MCF 10A (cell line): ENCODE measurements at regions not wholly inside any gene's neighbourhood (a gene's known extent, or its start where the extent isn't known, plus 50 kb on each side); places are given as distances from the start of the nearest gene placed in this dataset.

ENCODE experiments used
- BruUV-seq: library from RNA; stranded (reverse); fragments of 400-500 nt; replicated peaks from 2 replicates; lab custom pipeline; 2021; lab: Mats Ljungman, UMichigan
- CTCF ChIA-PET: fragments of 300-600 bp; sonication (Branson Sonifier 250); formaldehyde crosslinking; extraction: SDS; loops from one replicate; lab custom pipeline; 2021; ENCODE audit warnings: antibody characterized with exemption, inconsistent platforms; lab: Yijun Ruan, JAX
- POLR2A ChIA-PET: fragments of 300-600, 350-650 bp; sonication (Branson Sonifier 250); formaldehyde crosslinking; extraction: SDS; loops from one replicate; lab custom pipeline; 2020; ENCODE audit warnings: antibody characterized with exemption, inconsistent platforms; lab: Yijun Ruan, JAX
- DNase-seq: peaks from one replicate; pipeline ENCODE4 v3.0.0-alpha.2; 2018; ENCODE audit not compliant: unreplicated experiment
- H3K27ac Mint-ChIP-seq: one replicate; pipeline ENCODE4 v1.8.0; 2022; ENCODE audit warnings: mild to moderate bottlenecking, low read depth, mixed read lengths; ENCODE audit not compliant: unreplicated experiment
- H3K27me3 Mint-ChIP-seq: one replicate; pipeline ENCODE4 v1.8.0; 2022; ENCODE audit warnings: mixed read lengths; ENCODE audit not compliant: insufficient read depth, unreplicated experiment
- H3K36me3 Mint-ChIP-seq: one replicate; pipeline ENCODE4 v1.8.0; 2022; ENCODE audit warnings: mild to moderate bottlenecking, moderate library complexity, mixed read lengths; ENCODE audit not compliant: insufficient read depth, unreplicated experiment
- H3K4me1 Mint-ChIP-seq: one replicate; pipeline ENCODE4 v1.8.0; 2022; ENCODE audit warnings: mixed read lengths; ENCODE audit not compliant: insufficient read depth, unreplicated experiment
- H3K4me3 Mint-ChIP-seq: one replicate; pipeline ENCODE4 v1.8.0; 2022; ENCODE audit warnings: mild to moderate bottlenecking, moderate library complexity, mixed read lengths; ENCODE audit not compliant: unreplicated experiment
- H3K9me3 Mint-ChIP-seq: one replicate; pipeline ENCODE4 v1.8.0; 2022; ENCODE audit warnings: mixed read lengths; ENCODE audit not compliant: unreplicated experiment
- intact Hi-C: fragments of 100-400 bp; cut with micrococcal nuclease; formaldehyde crosslinking; loops from 2 replicates; pipeline ENCODE4 v1.14.1; 2022
- TF ChIP-seq, protein P1 (sequence below): fragments of 200-600 bp; IDR thresholded peaks from one replicate; pipeline ENCODE4 v1.8.0; 2022; ENCODE audit warnings: antibody characterized with exemption, mild to moderate bottlenecking; ENCODE audit not compliant: unreplicated experiment

GRCh38 chr6:21808551-21809242 is 215.1 kb downstream of the SOX4 start:
- H3K4me1 Mint-ChIP-seq: no peaks in the 10 kb centered on the region
- no peaks in the 10 kb centered on the region for H3K36me3 Mint-ChIP-seq
- no peak overlapping the region for H3K27ac Mint-ChIP-seq
- no peaks in the 10 kb centered on the region for H3K9me3 Mint-ChIP-seq
- H3K4me3 Mint-ChIP-seq: no peak overlapping the region
- H3K27me3 Mint-ChIP-seq: no peaks in the 10 kb centered on the region
- no peak for DNase-seq
- TF ChIP-seq, protein P1, sequence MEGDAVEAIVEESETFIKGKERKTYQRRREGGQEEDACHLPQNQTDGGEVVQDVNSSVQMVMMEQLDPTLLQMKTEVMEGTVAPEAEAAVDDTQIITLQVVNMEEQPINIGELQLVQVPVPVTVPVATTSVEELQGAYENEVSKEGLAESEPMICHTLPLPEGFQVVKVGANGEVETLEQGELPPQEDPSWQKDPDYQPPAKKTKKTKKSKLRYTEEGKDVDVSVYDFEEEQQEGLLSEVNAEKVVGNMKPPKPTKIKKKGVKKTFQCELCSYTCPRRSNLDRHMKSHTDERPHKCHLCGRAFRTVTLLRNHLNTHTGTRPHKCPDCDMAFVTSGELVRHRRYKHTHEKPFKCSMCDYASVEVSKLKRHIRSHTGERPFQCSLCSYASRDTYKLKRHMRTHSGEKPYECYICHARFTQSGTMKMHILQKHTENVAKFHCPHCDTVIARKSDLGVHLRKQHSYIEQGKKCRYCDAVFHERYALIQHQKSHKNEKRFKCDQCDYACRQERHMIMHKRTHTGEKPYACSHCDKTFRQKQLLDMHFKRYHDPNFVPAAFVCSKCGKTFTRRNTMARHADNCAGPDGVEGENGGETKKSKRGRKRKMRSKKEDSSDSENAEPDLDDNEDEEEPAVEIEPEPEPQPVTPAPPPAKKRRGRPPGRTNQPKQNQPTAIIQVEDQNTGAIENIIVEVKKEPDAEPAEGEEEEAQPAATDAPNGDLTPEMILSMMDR: no peak
- CTCF ChIA-PET: interaction anchor here (0.6 kb wide), 1 partner anchor 159 kb away, joined by 3 read pairs; no protein-coding TSS in a partner anchor
- BruUV-seq: no TSS peak
- intact Hi-C loops: no loop called here
- POLR2A ChIA-PET: interaction anchor here (0.7 to 0.9 kb wide), 2 partner anchors 9 to 1695 kb away, joined by 3 to 4 read pairs; no protein-coding TSS in a partner anchor

- TF ChIP-seq, protein P1: no peak
- DNase-seq: no peak
- H3K27ac Mint-ChIP-seq: no peak overlapping the region
- H3K36me3 Mint-ChIP-seq: no peaks in the 10 kb centered on the region
- ChIA-PET CTCF (no interaction called here), POLR2A (no interaction called here)
- no peaks in the 10 kb centered on the region for H3K4me1 Mint-ChIP-seq
- intact Hi-C loops: no loop called here
- BruUV-seq: no TSS peak
- no peaks in the 10 kb centered on the region for H3K27me3 Mint-ChIP-seq
- no peak overlapping the region for H3K4me3 Mint-ChIP-seq
- no peaks in the 10 kb centered on the region for H3K9me3 Mint-ChIP-seq
These were observed 217.9 kb downstream of the SOX4 start for GRCh38 chr6:21811484-21811883.

- Mint-ChIP-seq H3K4me1 (no peaks in the 10 kb centered on the region), H3K9me3 (no peaks in the 10 kb centered on the region), H3K27me3 (no peaks in the 10 kb centered on the region), H3K36me3 (no peaks in the 10 kb centered on the region), H3K4me3 (no peak overlapping the region), H3K27ac (no peak overlapping the region)
- POLR2A ChIA-PET: interaction anchor here (0.6 kb wide), 1 partner anchor 12 kb away, joined by 3 read pairs; no protein-coding TSS in a partner anchor
- TF ChIP-seq, protein P1: no peak
- BruUV-seq: no TSS peak
- intact Hi-C loops: no loop called here
- no peak for DNase-seq
- CTCF ChIA-PET: no interaction called here
These were observed 222.7 kb downstream of the SOX4 start for GRCh38 chr6:21816231-21816630.

GRCh38 chr6:21820442-21820841 is 226.9 kb downstream of the SOX4 start:
- H3K4me1 Mint-ChIP-seq: no peaks in the 10 kb centered on the region
- TF ChIP-seq, protein P1: no peak
- H3K9me3 Mint-ChIP-seq: no peaks in the 10 kb centered on the region
- ChIA-PET POLR2A (no interaction called here), CTCF (interaction anchor here (1.0 kb wide), 1 partner anchor 18 kb away, joined by 3 read pairs; no protein-coding TSS in a partner anchor)
- no peak overlapping the region for H3K27ac Mint-ChIP-seq
- H3K27me3 Mint-ChIP-seq: no peaks in the 10 kb centered on the region
- no peaks in the 10 kb centered on the region for H3K36me3 Mint-ChIP-seq
- intact Hi-C loops: no loop called here
- H3K4me3 Mint-ChIP-seq: no peak overlapping the region
- BruUV-seq: no TSS peak
- DNase-seq: no peak
